ENCODE measurements at regions not wholly inside any gene's neighbourhood (a gene's known extent, or its start where the extent isn't known, plus 50 kb on each side); places are given as distances from the start of the nearest gene placed in this dataset.
"Not testable (repeated sequence)": the region's sequence is repeated elsewhere in the genome, so short reads cannot be mapped to it uniquely, and the experiment has no call there.

- no peak for DNase-seq (ENCODE audit: low spot score)
These were observed 494.4 kb downstream of the CDH9 start for GRCh38 chr5:26543987-26544386.

- DNase-seq (ENCODE audit: low spot score), result no peak
These were observed 500.2 kb downstream of the CDH9 start for GRCh38 chr5:26538226-26538625.

- DNase-seq (ENCODE audit: low spot score), result no peak
These were observed 503.2 kb downstream of the CDH9 start for GRCh38 chr5:26535215-26535614.

GRCh38 chr5:26530305-26530704, 508.1 kb downstream of the CDH9 start:
- no peak for DNase-seq (ENCODE audit: low spot score)

GRCh38 chr5:26519245-26519644, 519.1 kb downstream of the CDH9 start:
- DNase-seq (ENCODE audit: low spot score), result no peak

- DNase-seq (ENCODE audit: low spot score), result no peak
These were observed 520.3 kb downstream of the CDH9 start for GRCh38 chr5:26518065-26518464.

GRCh38 chr5:26498972-26499371, 539.4 kb downstream of the CDH9 start:
- no peak for DNase-seq (ENCODE audit: low spot score)

GRCh38 chr5:26495437-26495836, 542.9 kb downstream of the CDH9 start:
- DNase-seq (ENCODE audit: low spot score), result no peak

- DNase-seq (ENCODE audit: low spot score), result no peak
These were observed 545.4 kb downstream of the CDH9 start for GRCh38 chr5:26492906-26493459.

GRCh38 chr5:26487553-26487952, 550.8 kb downstream of the CDH9 start:
- no peak for DNase-seq (ENCODE audit: low spot score)

- DNase-seq (ENCODE audit: low spot score), result no peak
These were observed 551.8 kb downstream of the CDH9 start for GRCh38 chr5:26486631-26487030.

GRCh38 chr5:26485146-26485860, 553.1 kb downstream of the CDH9 start:
- DNase-seq (ENCODE audit: low spot score), result not testable (repeated sequence)

- DNase-seq (ENCODE audit: low spot score), result peak; percentile 21
These were observed 555.5 kb downstream of the CDH9 start for GRCh38 chr5:26482810-26483375.

GRCh38 chr5:26482076-26482809, 556.1 kb downstream of the CDH9 start:
- DNase-seq (ENCODE audit: low spot score), result peak; percentile 1

GRCh38 chr5:26470439-26470838, 567.9 kb downstream of the CDH9 start:
- DNase-seq (ENCODE audit: low spot score), result no peak

GRCh38 chr5:26439121-26439520, 599.3 kb downstream of the CDH9 start:
- no peak for DNase-seq (ENCODE audit: low spot score)

- no peak for DNase-seq (ENCODE audit: low spot score)
These were observed 603.7 kb downstream of the CDH9 start for GRCh38 chr5:26434688-26435087.

- no peak for DNase-seq (ENCODE audit: low spot score)
These were observed 606.0 kb downstream of the CDH9 start for GRCh38 chr5:26432386-26432785.

GRCh38 chr5:26430323-26430722, 608.1 kb downstream of the CDH9 start:
- DNase-seq (ENCODE audit: low spot score), result no peak

GRCh38 chr5:26427281-26427680, 611.1 kb downstream of the CDH9 start:
- DNase-seq (ENCODE audit: low spot score), result no peak

- DNase-seq (ENCODE audit: low spot score), result no peak
These were observed 618.4 kb downstream of the CDH9 start for GRCh38 chr5:26419987-26420386.

- DNase-seq (ENCODE audit: low spot score), result no peak
These were observed 621.5 kb downstream of the CDH9 start for GRCh38 chr5:26416911-26417310.
